Right ventricle myocardium inferior (tissue), 1 donor: ENCODE measurements at regions not wholly inside any gene's neighbourhood (a gene's known extent, or its start where the extent isn't known, plus 50 kb on each side); places are given as distances from the start of the nearest gene placed in this dataset.
A peak's percentile ranks its signal among the peaks of the same experiment; 100 is the strongest.
"Not testable (repeated sequence)": the region's sequence is repeated elsewhere in the genome, so short reads cannot be mapped to it uniquely, and the experiment has no call there.

Experiments used
- ATAC-seq: fragments of 200-7000 bp; cut with Tn5 transposase; one replicate; pipeline ENCODE4 v1.9.1; 2020; ENCODE audit warnings: mild to moderate bottlenecking, moderate library complexity
- DNase-seq: peaks from one replicate; pipeline ENCODE4 v3.0.0; 2021; ENCODE audit errors: missing footprints
- intact Hi-C: fragments of 100-400 bp; cut with DNase I; formaldehyde crosslinking; loops from one replicate; pipeline ENCODE4 v1.11.0; 2022
- donor health status: DM: no; HTN: yes; CAD: no; lungs with severe emphysema.

GRCh38 chr9:67442313-67442712, 416.4 kb upstream of the ANKRD20A1 start:
- DNase-seq, intact Hi-C loops, ATAC-seq: not testable (repeated sequence)

GRCh38 chr9:67437011-67437410, 421.7 kb upstream of the ANKRD20A1 start:
- intact Hi-C loops, result not testable (repeated sequence)

GRCh38 chr9:67424881-67425280, 432.5 kb upstream of the SPATA31A3 start:
- intact Hi-C loops, DNase-seq, ATAC-seq: not testable (repeated sequence)

More at GRCh38 chr9:67437011-67437410, 421.7 kb upstream of the ANKRD20A1 start:
- not testable (repeated sequence) for DNase-seq, ATAC-seq

GRCh38 chr9:67423049-67423728, 430.8 kb upstream of the SPATA31A3 start:
- not testable (repeated sequence) for ATAC-seq

GRCh38 chr9:67418496-67419079, 426.2 kb upstream of the SPATA31A3 start:
- DNase-seq, intact Hi-C loops: not testable (repeated sequence)
- peak; percentile 28 for ATAC-seq

More at GRCh38 chr9:67423049-67423728, 430.8 kb upstream of the SPATA31A3 start:
- DNase-seq, intact Hi-C loops: not testable (repeated sequence)

GRCh38 chr9:67417341-67417983, 425.1 kb upstream of the SPATA31A3 start:
- DNase-seq, ATAC-seq, intact Hi-C loops: not testable (repeated sequence)

- DNase-seq, intact Hi-C loops, ATAC-seq: not testable (repeated sequence)
These were observed 424.3 kb upstream of the SPATA31A3 start for GRCh38 chr9:67416639-67417038.

GRCh38 chr9:67410606-67411220, 418.4 kb upstream of the SPATA31A3 start:
- ATAC-seq, intact Hi-C loops, DNase-seq: not testable (repeated sequence)

- ATAC-seq, intact Hi-C loops, DNase-seq: not testable (repeated sequence)
These were observed 411.4 kb upstream of the SPATA31A3 start for GRCh38 chr9:67403739-67404138.

GRCh38 chr9:67397731-67398130, 405.4 kb upstream of the SPATA31A3 start:
- DNase-seq, ATAC-seq, intact Hi-C loops: not testable (repeated sequence)

- intact Hi-C loops, ATAC-seq, DNase-seq: not testable (repeated sequence)
These were observed 402.4 kb upstream of the SPATA31A3 start for GRCh38 chr9:67394782-67395181.

- ATAC-seq, intact Hi-C loops, DNase-seq: not testable (repeated sequence)
These were observed 401.7 kb upstream of the SPATA31A3 start for GRCh38 chr9:67394038-67394437.

- intact Hi-C loops, DNase-seq: not testable (repeated sequence)
- peak; percentile 26 for ATAC-seq
These were observed 377.3 kb upstream of the SPATA31A3 start for GRCh38 chr9:67369664-67370063.

- intact Hi-C loops, ATAC-seq, DNase-seq: not testable (repeated sequence)
These were observed 370.0 kb upstream of the SPATA31A3 start for GRCh38 chr9:67362325-67362724.

- DNase-seq, intact Hi-C loops: not testable (repeated sequence)
- peak; percentile 34 for ATAC-seq
These were observed 361.6 kb upstream of the SPATA31A3 start for GRCh38 chr9:67353961-67354360.

- intact Hi-C loops, ATAC-seq, DNase-seq: not testable (repeated sequence)
These were observed 357.0 kb upstream of the SPATA31A3 start for GRCh38 chr9:67349424-67349759.

GRCh38 chr9:67348562-67349423, 356.4 kb upstream of the SPATA31A3 start:
- DNase-seq, intact Hi-C loops, ATAC-seq: not testable (repeated sequence)

GRCh38 chr9:67348094-67348493, 355.7 kb upstream of the SPATA31A3 start:
- intact Hi-C loops, DNase-seq, ATAC-seq: not testable (repeated sequence)
